ENCODE measurements at regions not wholly inside any gene's neighbourhood (a gene's known extent, or its start where the extent isn't known, plus 50 kb on each side); places are given as distances from the start of the nearest gene placed in this dataset.
"Not testable (repeated sequence)": the region's sequence is repeated elsewhere in the genome, so short reads cannot be mapped to it uniquely, and the experiment has no call there.

GRCh38 chr1:164006186-164006585 is 552.8 kb upstream of the PBX1 start:
- not testable (repeated sequence) for TF ChIP-seq CTCF (conservative IDR thresholded peaks at IDR 0.05 in 1 of 2, IDR thresholded peaks at IDR 0.05 in 1 of 2; ENCODE audit: extremely low read depth in 1 of 2, insufficient read depth in 1 of 2, low read depth in 1 of 2, low read length in 2 of 2); EZH2 (IDR thresholded peaks at IDR 0.05; ENCODE audit: borderline replicate concordance, low read length)
